Islet of Langerhans (tissue), 1 donor: ENCODE measurements at regions not wholly inside any gene's neighbourhood (a gene's known extent, or its start where the extent isn't known, plus 50 kb on each side); places are given as distances from the start of the nearest gene placed in this dataset.
"Not testable (repeated sequence)": the region's sequence is repeated elsewhere in the genome, so short reads cannot be mapped to it uniquely, and the experiment has no call there.

Source experiments
- FAIRE-seq: peaks from one replicate; lab custom pipeline; 2011; peaks lifted over from hg19 to GRCh38; lab: Jason Lieb, UNC

DNA sequence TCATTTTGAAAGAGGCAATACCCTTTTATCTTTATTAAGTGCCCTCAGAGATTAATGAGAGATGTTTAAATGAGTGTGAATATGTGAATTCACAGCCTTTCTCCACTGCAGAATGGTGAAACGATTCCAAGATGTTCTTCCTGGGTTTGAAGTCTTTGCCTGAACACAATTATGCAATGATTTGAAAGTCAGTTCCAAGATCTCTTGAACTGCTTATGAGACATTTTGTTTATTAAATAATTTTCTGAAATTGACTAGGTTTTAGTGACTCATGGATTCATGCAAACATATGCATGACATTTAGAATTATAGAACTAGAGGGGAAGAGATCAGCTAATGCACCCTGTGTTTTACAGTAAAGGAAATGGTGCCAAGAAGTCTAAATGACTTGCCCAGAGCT is 118.1 kb upstream of the SLC38A2 start:
- FAIRE-seq = no peak

DNA sequence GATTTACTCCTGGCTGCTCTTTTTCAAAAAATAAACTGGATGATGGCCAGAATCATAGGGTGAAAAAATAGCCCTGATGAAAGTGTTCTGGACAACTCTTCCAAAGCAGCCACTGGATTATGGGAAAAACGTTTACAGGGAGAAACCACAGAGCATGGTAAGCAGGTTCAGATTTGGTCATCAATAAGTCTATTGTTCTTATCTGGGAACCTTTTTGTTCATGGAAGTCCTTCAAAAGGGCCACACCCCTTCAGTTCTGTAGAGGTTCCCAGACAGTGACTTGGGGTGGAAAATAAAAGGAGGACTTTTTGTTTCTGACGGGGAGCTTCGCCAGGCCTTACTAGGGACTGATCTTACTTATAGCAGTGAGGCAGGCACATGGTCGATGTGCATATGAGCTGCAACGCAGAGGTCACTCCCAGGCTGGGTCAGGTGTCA is 117.4 kb upstream of the SLC38A2 start:
- FAIRE-seq = no peak

DNA sequence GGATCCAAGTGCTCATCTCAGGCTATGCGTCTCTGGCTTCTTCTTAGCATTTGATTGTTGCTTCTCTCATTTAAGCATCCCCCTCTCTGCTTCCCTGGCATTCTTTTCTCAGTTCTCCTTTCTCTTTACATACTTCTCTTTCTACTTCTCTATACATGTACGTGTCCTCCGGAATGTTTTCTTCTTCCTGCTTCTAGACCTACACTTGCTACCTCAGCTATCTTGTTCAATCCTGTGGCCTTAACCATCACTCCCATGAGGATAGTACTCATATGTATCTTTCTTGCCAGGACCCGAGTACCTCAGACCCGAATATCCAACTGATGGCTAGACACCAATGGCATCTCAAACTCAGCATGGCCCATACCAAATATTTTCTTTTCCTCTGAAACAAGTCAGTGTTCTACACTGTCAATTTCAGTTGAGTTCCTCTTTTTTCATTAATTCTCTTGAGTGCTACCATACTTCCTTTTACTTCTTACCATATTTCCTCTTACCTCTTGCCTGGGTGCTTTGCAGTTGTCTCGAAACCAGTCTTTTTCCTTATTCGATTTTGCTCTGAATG is 115.1 kb upstream of the SLC38A2 start:
- no peak for FAIRE-seq

DNA sequence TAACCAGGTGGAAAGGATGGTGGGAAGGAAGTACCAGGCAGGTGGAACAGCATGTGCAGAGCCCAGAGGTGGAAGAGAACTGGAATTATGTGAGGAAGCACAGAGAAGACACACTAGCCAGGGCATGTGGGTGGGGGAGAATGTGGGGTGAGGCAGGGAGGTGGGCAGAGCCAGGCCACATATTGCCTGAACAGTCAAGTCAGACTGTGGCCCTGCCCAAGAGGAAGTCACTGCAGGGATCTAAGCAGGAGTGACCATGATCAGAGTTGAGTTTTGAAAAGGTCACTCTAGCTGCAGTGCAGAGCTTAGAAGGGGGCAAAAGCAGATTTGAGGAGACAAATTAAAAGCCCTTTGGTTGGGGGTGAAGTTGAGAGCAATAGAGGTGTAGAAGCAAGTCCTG is 114.0 kb upstream of the SLC38A2 start:
- FAIRE-seq = no peak

DNA sequence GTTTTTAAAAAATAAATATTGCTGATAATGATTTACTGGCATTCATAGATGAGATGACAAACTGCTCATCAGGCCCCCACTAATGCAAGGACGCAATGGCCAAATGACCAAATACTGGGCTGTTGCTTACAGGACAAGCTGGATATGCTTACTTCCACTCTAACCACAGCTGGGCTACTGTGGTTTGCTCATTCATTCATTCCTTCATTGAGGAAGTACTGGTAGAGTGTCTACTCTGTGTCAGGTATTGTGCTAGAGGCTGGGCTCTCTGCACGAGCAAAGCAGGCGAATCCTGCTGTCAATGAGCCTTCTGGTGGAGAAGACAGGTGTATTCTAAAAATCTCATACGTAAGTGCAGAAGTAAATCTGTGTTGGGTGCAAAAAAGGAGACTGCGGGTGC is 113.3 kb upstream of the SLC38A2 start:
- no peak for FAIRE-seq

DNA sequence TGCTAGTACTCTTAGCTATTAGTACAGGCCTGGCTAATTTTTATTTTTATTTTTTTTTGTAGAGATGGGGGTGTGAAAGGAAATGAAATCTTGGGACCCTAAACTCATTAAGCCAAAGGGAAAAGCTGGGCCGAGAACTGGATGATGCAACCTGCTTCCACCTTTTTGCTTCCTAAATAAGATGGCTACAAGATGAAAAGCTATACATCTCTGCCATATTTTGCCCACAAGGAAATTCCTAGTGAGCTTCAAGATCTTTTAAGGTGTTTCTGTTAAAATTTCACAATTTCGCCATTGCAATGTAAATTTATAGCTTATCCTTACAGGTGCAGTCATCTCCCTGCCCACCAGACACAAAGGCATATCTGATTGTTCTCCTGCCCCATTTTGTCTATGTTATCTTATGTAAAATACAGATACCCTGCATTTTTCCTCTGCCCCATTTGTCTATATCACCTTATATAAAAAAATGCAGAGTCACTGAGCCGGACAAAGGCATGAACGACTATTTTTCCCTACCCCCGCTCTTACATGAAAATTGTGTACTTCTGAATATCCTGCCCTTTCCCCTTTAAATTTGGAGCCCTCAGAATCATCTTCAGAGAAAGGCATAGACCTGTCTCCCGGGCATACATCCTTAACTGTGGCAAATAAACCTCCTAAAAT is 112.0 kb upstream of the SLC38A2 start:
- no peak for FAIRE-seq

DNA sequence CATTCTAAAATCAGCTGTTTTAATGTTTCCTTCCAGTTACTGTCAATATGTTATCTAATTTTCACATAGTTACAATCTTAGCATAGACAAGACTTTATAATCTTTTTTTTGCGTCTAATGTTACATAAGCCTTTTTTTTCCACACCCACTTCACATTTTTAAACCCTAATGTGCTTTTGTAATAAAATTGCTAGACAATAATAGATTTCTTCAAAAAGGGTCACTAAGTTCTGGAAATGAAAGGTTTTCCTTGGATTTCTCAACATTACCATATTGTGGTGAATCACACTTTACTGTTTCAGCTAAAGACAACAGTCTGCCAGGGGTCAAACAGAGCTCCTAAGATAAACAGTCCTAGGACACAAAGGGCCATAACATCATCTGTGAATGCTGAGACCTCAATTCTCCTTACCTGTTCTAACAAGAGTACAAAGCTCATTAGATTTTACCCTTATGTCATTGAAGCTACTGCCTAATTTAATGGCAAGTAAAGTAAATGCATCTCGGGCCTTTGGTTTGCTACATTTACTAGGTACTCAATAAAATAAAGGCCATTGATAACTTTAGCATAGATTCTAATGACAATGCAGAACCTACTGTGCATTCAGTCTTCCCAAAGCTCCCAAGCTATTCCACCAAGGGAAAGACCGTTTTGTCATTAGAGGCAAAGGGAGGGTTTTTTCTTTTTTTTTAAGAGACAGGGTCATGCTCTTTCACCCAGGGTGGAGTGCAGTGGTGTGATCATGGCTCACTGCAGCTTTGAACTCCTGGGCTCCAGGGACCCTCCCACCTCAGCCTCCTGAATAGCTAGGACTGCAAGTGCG is 111.2 kb upstream of the SLC38A2 start:
- FAIRE-seq = no peak

DNA sequence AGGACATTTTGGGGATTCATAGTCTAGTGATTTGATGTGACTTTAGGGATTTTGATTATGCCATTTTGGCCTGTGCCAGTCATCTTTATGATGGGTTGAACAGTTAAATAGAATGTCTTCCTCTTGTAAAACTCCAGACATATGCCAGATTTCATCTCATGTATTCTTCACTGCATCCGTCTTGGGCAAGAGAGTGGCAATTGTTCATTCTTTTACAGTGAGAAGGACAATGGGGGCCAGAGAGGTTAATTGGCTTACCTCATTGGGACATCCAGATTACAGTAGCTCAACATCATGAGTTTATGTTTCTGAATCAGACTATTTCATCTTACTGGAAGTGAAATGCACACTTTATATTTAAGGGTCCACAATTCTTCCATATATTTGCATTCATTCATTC is 108.2 kb upstream of the SLC38A2 start:
- no peak for FAIRE-seq

DNA sequence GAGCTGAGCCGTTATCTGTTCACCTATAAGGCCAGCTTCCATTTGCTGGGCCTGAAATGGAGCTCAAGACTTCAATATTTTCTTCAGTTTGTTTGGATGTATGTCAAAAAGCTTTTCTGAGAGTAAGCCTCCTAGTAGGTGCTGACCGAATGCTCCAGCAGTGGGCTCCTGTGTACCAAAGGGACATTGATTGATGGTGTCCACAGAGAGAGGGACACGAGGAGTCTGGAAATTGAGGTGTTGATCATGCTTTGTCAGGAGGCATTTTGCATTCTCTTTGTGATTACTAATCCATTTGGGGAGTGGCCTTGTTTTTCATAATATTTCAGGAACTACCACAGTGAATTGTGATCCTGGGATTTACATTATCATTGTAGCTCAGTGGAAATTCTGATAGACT is 107.7 kb upstream of the SLC38A2 start:
- FAIRE-seq = no peak

DNA sequence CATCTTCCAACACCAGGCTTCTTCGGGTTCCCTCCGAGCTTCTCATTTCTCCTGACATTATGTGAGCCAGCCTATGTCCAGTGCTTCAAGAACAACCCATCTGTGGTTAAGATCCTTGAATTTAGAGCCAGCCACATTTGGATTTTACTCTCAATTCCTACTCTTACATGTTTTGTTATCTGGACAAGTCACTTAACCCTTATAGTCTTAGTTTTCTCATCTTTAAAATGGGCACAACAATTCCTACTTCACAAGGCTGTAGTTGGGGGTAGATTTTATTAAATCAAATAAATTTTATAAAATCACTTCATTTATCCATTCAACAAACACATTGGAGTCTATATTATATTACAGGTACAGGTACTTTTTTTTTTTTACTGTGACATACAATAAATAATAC is 105.5 kb upstream of the SLC38A2 start:
- FAIRE-seq = no peak

DNA sequence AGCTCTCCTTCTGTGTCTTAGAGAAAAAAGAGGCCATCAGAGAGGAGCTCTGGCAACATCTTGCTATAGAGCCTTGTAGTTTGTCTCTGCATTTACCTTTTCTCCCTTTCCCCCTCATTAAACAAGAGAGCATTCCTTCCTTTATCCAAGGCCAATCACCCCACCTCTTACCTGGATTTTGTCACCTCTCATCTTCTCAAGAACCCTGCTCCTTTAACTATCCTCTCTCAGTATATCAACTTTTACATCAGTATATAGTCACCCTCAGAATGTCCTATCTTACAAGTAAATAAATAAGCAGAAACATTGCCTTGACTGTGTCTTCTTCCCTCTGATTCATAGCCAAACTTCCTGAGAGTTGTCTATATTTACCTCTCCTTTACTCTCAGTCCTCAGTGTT is 105.0 kb upstream of the SLC38A2 start:
- no peak for FAIRE-seq

DNA sequence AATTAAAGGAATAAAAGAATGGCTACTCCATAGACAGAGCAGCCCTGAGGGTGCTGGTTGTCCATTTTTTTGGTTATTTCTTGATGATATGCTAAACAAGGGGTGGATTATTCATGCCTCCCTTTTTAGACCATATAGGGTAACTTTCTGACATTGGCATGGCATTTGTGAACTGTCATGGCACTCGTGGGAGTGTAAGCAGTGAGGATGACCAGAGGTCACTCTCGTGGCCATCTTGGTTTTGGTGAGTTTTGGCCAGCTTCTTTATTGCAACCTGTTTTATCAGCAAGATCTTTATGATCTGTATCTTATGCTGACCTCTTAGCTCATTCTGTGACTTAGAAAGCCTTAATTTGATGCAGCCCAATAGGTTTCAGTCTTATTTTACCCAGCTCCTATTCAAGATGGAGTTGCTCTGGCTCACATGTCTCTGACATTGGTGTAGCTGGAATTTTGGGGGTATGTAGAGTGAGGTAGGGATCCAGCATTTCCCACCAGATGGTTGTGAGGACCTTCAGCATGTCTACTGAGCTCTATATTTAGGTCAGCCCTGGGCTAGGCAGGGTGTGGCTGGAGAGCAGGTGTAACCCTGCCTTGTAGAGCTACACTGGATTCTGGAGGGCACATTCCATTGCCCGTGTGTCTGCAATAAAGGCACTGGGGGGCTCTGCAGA is 103.5 kb upstream of the SLC38A2 start:
- no peak for FAIRE-seq

DNA sequence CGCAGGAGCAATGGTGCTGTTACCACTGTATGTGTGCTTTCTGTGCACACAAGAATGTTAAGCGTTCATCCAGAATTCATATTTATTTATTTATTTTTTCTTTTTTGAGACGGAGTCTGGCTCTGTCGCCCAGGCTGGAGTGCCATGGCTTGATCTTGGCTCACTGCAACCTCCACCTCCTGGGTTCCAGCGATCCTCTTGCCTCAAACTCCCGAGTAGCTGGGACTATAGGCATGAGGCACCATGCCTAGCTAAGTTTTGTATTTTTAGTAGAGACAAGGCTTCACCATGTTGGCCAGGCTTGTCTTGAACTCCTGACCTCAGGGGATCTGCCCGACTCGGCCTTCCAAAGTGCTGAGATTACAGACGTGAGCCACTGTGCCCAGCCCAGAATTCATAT is 101.8 kb upstream of the SLC38A2 start:
- FAIRE-seq = not testable (repeated sequence)

DNA sequence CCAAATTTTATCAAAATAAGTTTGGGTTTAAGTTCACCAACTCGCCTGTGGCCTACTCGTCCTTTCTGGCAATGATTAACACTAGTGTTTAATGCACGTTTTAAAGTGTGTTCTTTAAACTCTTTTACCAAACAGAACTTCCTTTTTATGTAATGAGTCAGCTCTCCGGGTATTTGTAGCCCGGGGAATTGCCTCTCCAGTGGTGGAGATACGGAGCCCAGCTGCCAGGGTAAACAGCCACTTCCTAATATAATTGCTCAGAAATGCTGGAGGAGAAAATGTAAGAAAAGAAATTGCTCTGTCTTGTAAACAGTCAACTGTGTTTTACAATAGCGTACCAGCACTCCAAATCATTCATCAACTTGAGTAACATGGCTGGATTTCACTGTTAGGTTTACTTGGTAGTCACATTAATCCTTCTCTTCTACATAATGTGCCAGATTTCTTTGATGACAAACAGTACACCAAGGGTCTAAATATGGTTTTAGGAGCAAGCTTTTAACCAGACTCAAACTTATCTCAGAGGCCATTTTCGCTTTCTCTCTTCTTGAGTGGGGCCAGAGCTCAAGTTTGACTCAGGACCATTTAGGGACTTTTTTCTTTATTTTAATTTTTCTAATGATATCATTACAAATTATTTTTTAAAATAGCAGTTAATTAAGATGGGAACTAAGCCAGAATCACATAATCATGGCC is 101.2 kb upstream of the SLC38A2 start:
- FAIRE-seq = no peak

DNA sequence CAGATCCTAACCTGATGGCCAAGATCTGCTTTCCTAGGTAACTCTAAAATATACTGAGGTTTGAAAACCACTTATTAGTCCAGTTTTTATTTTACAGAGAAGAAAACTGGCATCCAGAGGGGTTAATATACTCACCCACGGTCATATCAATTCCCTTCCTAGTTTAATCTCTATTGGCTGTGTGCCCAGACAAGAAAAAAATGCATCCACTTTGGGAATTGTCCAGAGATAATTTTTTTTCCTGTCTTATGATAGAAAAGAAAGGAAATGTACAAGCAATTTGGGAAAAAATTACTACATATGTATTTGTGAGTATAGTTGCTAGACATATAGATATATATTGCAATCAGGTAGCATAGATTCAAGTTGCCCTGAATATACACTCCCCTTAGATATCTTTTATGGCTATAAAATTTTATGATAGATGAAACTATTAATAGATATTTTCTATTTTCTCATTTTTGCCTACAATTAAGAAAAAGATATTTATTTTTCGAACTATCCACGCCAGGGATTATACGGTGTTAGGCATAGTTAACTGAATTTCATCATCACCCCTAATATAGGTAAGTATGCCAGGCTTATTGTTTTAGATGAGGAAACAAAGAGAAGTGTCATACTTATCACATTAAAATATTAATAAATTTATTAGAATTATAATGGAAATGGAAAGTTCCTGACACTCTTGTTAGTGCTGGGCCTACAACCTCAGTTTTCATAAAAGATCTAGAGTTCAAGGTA is 100.5 kb upstream of the SLC38A2 start:
- FAIRE-seq = peak; percentile 81

DNA sequence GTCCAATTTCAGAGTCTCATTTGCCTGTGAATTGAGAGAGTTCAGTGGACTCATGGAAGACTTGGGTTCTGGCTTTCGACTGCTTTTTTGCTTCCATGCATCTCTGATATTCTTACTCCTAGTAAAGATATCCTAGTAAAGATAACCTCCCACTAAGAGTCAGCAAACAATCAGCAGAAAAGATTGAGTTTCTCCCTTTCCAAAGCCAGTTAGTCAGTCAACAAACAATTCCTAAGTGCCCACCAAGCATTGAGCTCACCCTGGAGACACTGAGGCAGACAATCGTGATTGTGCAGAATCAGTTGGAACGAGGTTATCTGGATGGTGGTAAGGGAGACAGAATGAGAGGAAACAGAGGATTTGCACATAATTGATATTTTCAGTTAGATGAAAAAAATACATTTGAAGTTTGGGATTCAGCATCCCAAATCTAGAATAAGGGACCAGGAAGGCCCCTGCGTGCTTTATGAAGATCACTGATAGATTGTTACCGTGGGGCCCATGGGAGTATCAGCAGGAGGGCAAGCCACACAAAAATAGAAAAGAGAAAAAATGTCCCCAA is 99.7 kb upstream of the SLC38A2 start:
- no peak for FAIRE-seq

DNA sequence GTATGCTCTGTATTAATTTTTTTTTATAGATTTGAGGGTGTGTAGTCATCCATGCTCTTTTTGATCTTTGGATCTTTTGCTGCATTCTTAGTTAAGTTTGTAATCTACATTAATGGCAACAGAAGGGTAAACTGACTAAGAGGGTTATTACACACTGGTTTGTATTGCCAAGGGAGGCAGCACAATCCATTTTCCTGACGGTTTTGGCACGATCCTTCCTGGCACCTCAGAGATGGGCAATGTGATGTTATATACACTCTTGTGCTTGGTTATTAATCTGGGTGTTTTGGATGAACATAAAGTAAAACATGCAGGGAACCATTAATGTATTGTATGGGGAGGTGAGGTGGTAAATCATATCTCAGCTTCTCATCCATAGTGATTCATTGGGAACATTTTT is 98.8 kb upstream of the SLC38A2 start:
- FAIRE-seq = no peak

DNA sequence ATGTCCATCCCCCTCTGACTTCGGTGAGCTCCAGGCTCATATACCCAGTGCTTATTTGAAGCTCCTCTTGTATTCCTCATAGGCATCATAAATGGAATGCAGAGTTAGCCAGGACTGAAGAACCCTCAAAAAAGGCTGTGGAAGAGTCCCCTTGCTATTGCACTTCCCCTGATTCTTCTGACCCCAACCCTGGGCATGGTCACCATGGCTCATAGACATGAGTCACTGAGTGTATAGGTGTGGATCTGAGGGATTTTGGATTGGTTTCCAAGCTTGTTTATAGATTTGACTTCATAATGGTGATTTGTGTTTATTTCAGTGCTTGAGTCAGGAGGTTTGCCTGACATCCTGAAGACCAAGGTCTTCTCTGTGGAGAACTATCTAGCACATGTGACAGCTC is 98.4 kb upstream of the SLC38A2 start:
- FAIRE-seq = no peak

DNA sequence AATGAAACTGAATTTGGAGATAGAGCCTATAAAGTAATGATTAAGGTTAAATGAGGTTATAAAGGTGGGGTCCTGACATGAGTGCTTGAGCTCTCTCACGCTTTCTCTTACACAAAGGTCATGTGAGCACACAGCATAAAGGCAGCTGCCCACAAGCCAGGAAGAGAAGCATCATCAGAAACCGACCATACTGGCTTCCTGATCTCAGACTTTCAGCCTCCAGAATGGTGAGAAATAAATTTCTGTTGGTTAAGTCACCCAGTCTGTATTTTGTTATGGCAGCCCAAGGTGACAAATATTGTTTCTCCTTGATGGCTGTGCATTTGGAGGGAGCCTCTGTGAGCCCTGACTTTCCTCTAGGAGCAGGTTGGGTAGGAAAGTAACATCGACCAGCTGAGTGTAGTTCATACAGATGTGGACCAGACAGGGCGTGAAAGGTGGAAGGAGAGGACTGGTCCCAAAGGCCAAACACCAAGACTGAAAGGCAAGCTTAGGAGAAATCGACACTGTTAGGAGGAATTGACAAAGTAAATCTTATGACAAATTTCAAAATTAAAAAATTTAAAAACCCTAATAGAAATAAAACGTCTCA is 97.6 kb upstream of the SLC38A2 start:
- no peak for FAIRE-seq

DNA sequence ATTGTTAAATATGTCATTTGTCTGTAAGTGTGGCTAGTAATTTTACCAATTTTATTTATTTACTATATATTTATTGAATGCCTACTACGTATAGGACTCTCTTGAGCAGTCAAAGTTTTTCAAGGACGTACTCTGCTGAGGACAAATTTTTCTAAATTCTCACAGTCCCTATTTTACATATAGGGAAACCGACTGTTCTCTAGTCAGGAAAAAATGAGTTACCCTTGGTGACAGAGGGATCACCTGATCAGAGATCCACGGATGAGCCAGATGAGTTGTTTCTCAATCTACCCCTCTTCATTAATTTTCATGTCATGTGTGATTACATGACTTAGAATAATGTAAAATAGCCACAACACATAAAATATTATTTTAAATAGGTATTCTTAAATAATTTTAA is 96.2 kb upstream of the SLC38A2 start:
- FAIRE-seq = no peak

DNA sequence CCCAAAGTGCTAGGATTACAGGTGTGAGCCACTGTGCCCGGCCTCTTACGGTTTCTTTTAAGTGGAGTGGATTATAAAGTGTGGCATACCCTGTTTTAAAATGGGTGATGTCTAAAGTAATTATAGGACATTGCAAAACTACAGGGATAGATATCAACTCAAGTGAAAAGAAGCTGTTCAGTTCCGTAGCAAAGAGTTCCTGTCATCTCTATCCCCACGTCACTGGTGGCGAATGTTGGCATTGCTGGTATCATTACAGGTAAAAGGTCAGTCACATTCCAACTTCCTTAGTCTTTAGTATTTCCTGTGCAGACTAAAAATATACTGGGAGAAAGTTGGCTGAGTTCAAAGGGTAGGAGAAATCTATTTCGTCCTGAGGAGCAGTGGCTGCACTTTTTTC is 95.6 kb upstream of the SLC38A2 start:
- no peak for FAIRE-seq
